HEK293 (cell line): ENCODE measurements at regions not wholly inside any gene's neighbourhood (a gene's known extent, or its start where the extent isn't known, plus 50 kb on each side); places are given as distances from the start of the nearest gene placed in this dataset.

Experiments
- CTCF ChIA-PET: fragments of 350-600 bp; formaldehyde crosslinking; extraction: SDS; loops from one replicate; lab custom pipeline; 2021; ENCODE audit warnings: antibody characterized with exemption; lab: Yijun Ruan, JAX
- POLR2A ChIA-PET: fragments of 300-600 bp; formaldehyde crosslinking; extraction: SDS; loops from one replicate; lab custom pipeline; 2020; ENCODE audit warnings: antibody characterized with exemption, inconsistent platforms; lab: Yijun Ruan, JAX
- H3K27ac ChIP-seq: fragments of 200-500 bp; sonication (Bioruptor generic); 2 replicates; pipeline ENCODE4 v1.5.1; 2014; ENCODE audit warnings: low read depth, low read length, control low read depth, inconsistent platforms; ENCODE audit errors: extremely low read depth
- H3K36me3 ChIP-seq, 2 experiments: fragments of 200-500 bp in 1 of 2; sonication (Bioruptor generic) in 1 of 2; 1 replicate in 1 of 2; 2 replicates in 1 of 2; pipeline ENCODE4 v1.5.1; 2014 to 2017; ENCODE audit warnings: inconsistent platforms in 2 of 2, low read length in 2 of 2; ENCODE audit not compliant: control insufficient read depth in 2 of 2, insufficient read depth in 1 of 2
- H3K4me1 ChIP-seq: fragments of 200-500 bp; sonication (Bioruptor generic); 2 replicates; pipeline ENCODE4 v1.5.1; 2014; ENCODE audit warnings: mild to moderate bottlenecking, low read length, inconsistent platforms; ENCODE audit not compliant: control insufficient read depth, insufficient read depth
- H3K4me3 ChIP-seq: 2 replicates; pipeline ENCODE4 v1.5.1; 2011; ENCODE audit warnings: low read depth, mild to moderate bottlenecking, control low read depth, low read length, moderate library complexity
- H3K9me3 ChIP-seq: fragments of 200-500 bp; sonication (Bioruptor generic); 2 replicates; pipeline ENCODE4 v1.5.1; 2014; ENCODE audit warnings: low read depth, low read length, inconsistent platforms; ENCODE audit not compliant: control insufficient read depth, insufficient read depth
- GLIS1 ChIP-seq: fragments of 450-650 bp; formaldehyde crosslinking; IDR thresholded peaks from 2 replicates; pipeline ENCODE4 v1.5.1; 2016; ENCODE audit warnings: missing biosample characterization, missing genetic modification characterization
- KLF9 ChIP-seq: fragments of 450-650 bp; formaldehyde crosslinking; IDR thresholded peaks from 2 replicates; pipeline ENCODE4 v1.5.1; 2016; ENCODE audit warnings: missing biosample characterization, missing genetic modification characterization, low read depth
- MYNN ChIP-seq: fragments of 450-650 bp; formaldehyde crosslinking; IDR thresholded peaks from 2 replicates; pipeline ENCODE4 v1.5.1; 2016; ENCODE audit warnings: missing biosample characterization, missing genetic modification characterization, borderline replicate concordance
- MZF1 ChIP-seq: fragments of 450-650 bp; formaldehyde crosslinking; IDR thresholded peaks from 2 replicates; pipeline ENCODE4 v1.5.1; 2017; ENCODE audit warnings: missing biosample characterization, missing genetic modification characterization, borderline replicate concordance
- ZBTB44 ChIP-seq: fragments of 450-650 bp; IDR thresholded peaks from 2 replicates; pipeline ENCODE4 v1.5.1; 2018; ENCODE audit warnings: missing biosample characterization, mild to moderate bottlenecking, missing genetic modification characterization
- ZBTB8A ChIP-seq: fragments of 450-650 bp; formaldehyde crosslinking; IDR thresholded peaks from 2 replicates; pipeline ENCODE4 v1.5.1; 2016; ENCODE audit warnings: missing biosample characterization, missing genetic modification characterization
- ZEB2 ChIP-seq: fragments of 450-650 bp; formaldehyde crosslinking; IDR thresholded peaks from 2 replicates; pipeline ENCODE4 v1.5.1; 2016; ENCODE audit warnings: missing biosample characterization, missing genetic modification characterization
- ZFP69B ChIP-seq: fragments of 450-650 bp; formaldehyde crosslinking; IDR thresholded peaks from 2 replicates; pipeline ENCODE4 v1.5.1; 2016; ENCODE audit warnings: missing biosample characterization, missing genetic modification characterization
- ZIC2 ChIP-seq: fragments of 450-650 bp; formaldehyde crosslinking; IDR thresholded peaks from 2 replicates; pipeline ENCODE4 v1.5.1; 2016; ENCODE audit warnings: missing biosample characterization, missing genetic modification characterization
- ZNF114 ChIP-seq: fragments of 450-650 bp; formaldehyde crosslinking; IDR thresholded peaks from 2 replicates; pipeline ENCODE4 v1.5.0; 2017; ENCODE audit warnings: missing biosample characterization, missing genetic modification characterization
- ZNF132 ChIP-seq: fragments of 450-650 bp; formaldehyde crosslinking; IDR thresholded peaks from 2 replicates; pipeline ENCODE4 v1.5.1; 2017; ENCODE audit warnings: missing biosample characterization, missing genetic modification characterization, borderline replicate concordance
- ZNF174 ChIP-seq: fragments of 450-650 bp; formaldehyde crosslinking; IDR thresholded peaks from 2 replicates; pipeline ENCODE4 v1.5.0; 2017; ENCODE audit warnings: missing biosample characterization, mild to moderate bottlenecking, missing genetic modification characterization
- ZNF214 ChIP-seq: fragments of 450-650 bp; formaldehyde crosslinking; IDR thresholded peaks from 2 replicates; pipeline ENCODE4 v1.5.1; 2017; ENCODE audit warnings: missing biosample characterization, mild to moderate bottlenecking, missing genetic modification characterization, borderline replicate concordance
- ZNF221 ChIP-seq: fragments of 450-650 bp; formaldehyde crosslinking; IDR thresholded peaks from 2 replicates; pipeline ENCODE4 v1.5.1; 2017; ENCODE audit warnings: missing biosample characterization, missing genetic modification characterization, borderline replicate concordance
- ZNF248 ChIP-seq: fragments of 450-650 bp; formaldehyde crosslinking; IDR thresholded peaks from 2 replicates; pipeline ENCODE4 v1.5.1; 2017; ENCODE audit warnings: missing biosample characterization, missing genetic modification characterization
- ZNF311 ChIP-seq: fragments of 450-650 bp; formaldehyde crosslinking; IDR thresholded peaks from 2 replicates; pipeline ENCODE4 v1.5.1; 2017; ENCODE audit warnings: missing biosample characterization, missing genetic modification characterization, borderline replicate concordance
- ZNF354C ChIP-seq: fragments of 450-650 bp; formaldehyde crosslinking; IDR thresholded peaks from 2 replicates; pipeline ENCODE4 v1.5.1; 2016; ENCODE audit warnings: missing biosample characterization, missing genetic modification characterization, low read depth, borderline replicate concordance
- ZNF398 ChIP-seq: fragments of 450-650 bp; formaldehyde crosslinking; IDR thresholded peaks from 2 replicates; pipeline ENCODE4 v1.5.1; 2017; ENCODE audit warnings: missing biosample characterization, missing genetic modification characterization
- ZNF501 ChIP-seq: fragments of 450-650 bp; formaldehyde crosslinking; IDR thresholded peaks from 2 replicates; pipeline ENCODE4 v1.5.1; 2016; ENCODE audit warnings: missing biosample characterization, missing genetic modification characterization
- ZNF544 ChIP-seq: fragments of 450-650 bp; formaldehyde crosslinking; IDR thresholded peaks from 2 replicates; pipeline ENCODE4 v1.5.0; 2017; ENCODE audit warnings: missing biosample characterization, missing genetic modification characterization
- ZNF623 ChIP-seq: fragments of 450-650 bp; formaldehyde crosslinking; IDR thresholded peaks from 2 replicates; pipeline ENCODE4 v1.5.1; 2016; ENCODE audit warnings: missing biosample characterization, missing genetic modification characterization
- ZNF654 ChIP-seq: fragments of 450-650 bp; formaldehyde crosslinking; IDR thresholded peaks from 2 replicates; pipeline ENCODE4 v1.5.1; 2016; ENCODE audit warnings: low read depth, missing biosample characterization, missing genetic modification characterization
- ZNF692 ChIP-seq: fragments of 450-650 bp; formaldehyde crosslinking; IDR thresholded peaks from 2 replicates; pipeline ENCODE4 v1.5.1; 2016; ENCODE audit warnings: missing biosample characterization, missing genetic modification characterization
- ZNF701 ChIP-seq: fragments of 450-650 bp; formaldehyde crosslinking; IDR thresholded peaks from 2 replicates; pipeline ENCODE4 v1.5.1; 2016; ENCODE audit warnings: missing biosample characterization, missing genetic modification characterization
- ZNF704 ChIP-seq: fragments of 450-650 bp; formaldehyde crosslinking; IDR thresholded peaks from 2 replicates; pipeline ENCODE4 v1.5.1; 2016; ENCODE audit warnings: missing biosample characterization, missing genetic modification characterization

GRCh38 chr14:106850913-106851825, 1324.8 kb downstream of the TMEM121 start (continued):
- TF ChIP-seq ZNF221 (tag by site-specific recombination) (no peak), KLF9 (tag by site-specific recombination) (no peak), ZNF544 (tag by site-specific recombination) (no peak), ZNF311 (tag by site-specific recombination) (no peak), ZEB2 (tag by site-specific recombination) (no peak), MZF1 (tag by site-specific recombination) (no peak), ZNF132 (no peak), ZNF701 (tag by site-specific recombination) (no peak), ZNF214 (tag by site-specific recombination) (no peak), ZNF623 (tag by site-specific recombination) (no peak)

GRCh38 chr14:106872611-106873446, 1346.4 kb downstream of the TMEM121 start:
- ChIA-PET POLR2A (no interaction called here), CTCF (interaction anchor here (0.6 to 13.9 kb wide), 40 partner anchors 9 to 1495 kb away, joined by 3 to 261 read pairs (median 5); no protein-coding TSS in a partner anchor)
- Histone ChIP-seq H3K4me1 (0 out of 2 replicates have a peak, but pooled peaks cover 4% of the 10 kb centered on the region), H3K36me3 (no peaks in the 10 kb centered on the region), H3K4me3 (no peak overlapping the region), H3K27ac (no peak overlapping the region), H3K9me3 (no peaks in the 10 kb centered on the region; the same call in 1 of the 2 replicates)
- TF ChIP-seq ZBTB44 (tag by site-specific recombination): no peak
- peak; percentile 63; the same call in 1 of the 2 replicates for TF ChIP-seq ZFP69B (tag by site-specific recombination)
- no peak for TF ChIP-seq ZNF114 (tag by site-specific recombination)
- peak; percentile 59; the same call in 1 of the 2 replicates for TF ChIP-seq ZNF692 (tag by site-specific recombination)
- no peak for TF ChIP-seq MYNN (tag by site-specific recombination)
- TF ChIP-seq MZF1 (tag by site-specific recombination): no peak
- TF ChIP-seq ZNF248 (tag by site-specific recombination): no peak
- no peak for TF ChIP-seq ZNF623 (tag by site-specific recombination)
- TF ChIP-seq ZNF398: no peak
- peak; percentile 59 for TF ChIP-seq ZNF654
- TF ChIP-seq ZIC2 (tag by site-specific recombination): peak; percentile 31; the same call in 1 of the 2 replicates
- TF ChIP-seq ZBTB8A: 0 out of 2 replicates have a peak, but pooled peaks have one; percentile 15
- TF ChIP-seq ZNF354C (tag by site-specific recombination): no peak
- TF ChIP-seq ZNF704 (tag by site-specific recombination): no peak
- TF ChIP-seq ZNF174: no peak
- TF ChIP-seq ZNF501 (tag by site-specific recombination): no peak
- TF ChIP-seq GLIS1 (tag by site-specific recombination): peak; percentile 30; the same call in 1 of the 2 replicates
